HG02798 (cell line): ENCODE measurements at regions not wholly inside any gene's neighbourhood (a gene's known extent, or its start where the extent isn't known, plus 50 kb on each side); places are given as distances from the start of the nearest gene placed in this dataset.
"Not testable (repeated sequence)": the region's sequence is repeated elsewhere in the genome, so short reads cannot be mapped to it uniquely, and the experiment has no call there.

Experiments
- ATAC-seq: cut with Tn5 transposase; IDR thresholded peaks from one replicate; pipeline ENCODE4 v1.9.1; 2021; ENCODE audit warnings: mild to moderate bottlenecking; ENCODE audit not compliant: unreplicated experiment, poor library complexity

GRCh38 chr4:28226962-28227361, 1366.3 kb downstream of the STIM2 start:
- no peak for ATAC-seq

GRCh38 chr4:28227764-28228163, 1367.1 kb downstream of the STIM2 start:
- ATAC-seq, result no peak

- no peak for ATAC-seq
Measured at GRCh38 chr4:28228561-28229491, 1368.2 kb downstream of the STIM2 start.

GRCh38 chr4:28232376-28232775, 1371.7 kb downstream of the STIM2 start:
- no peak for ATAC-seq

GRCh38 chr4:28232951-28233350, 1372.3 kb downstream of the STIM2 start:
- ATAC-seq, result no peak

- no peak for ATAC-seq
Measured at GRCh38 chr4:28233724-28234123, 1373.1 kb downstream of the STIM2 start.

GRCh38 chr4:28238876-28239275, 1378.2 kb downstream of the STIM2 start:
- ATAC-seq, result no peak

- ATAC-seq, result no peak
Measured at GRCh38 chr4:28241021-28241420, 1380.4 kb downstream of the STIM2 start.

GRCh38 chr4:28247805-28248204, 1387.2 kb downstream of the STIM2 start:
- no peak for ATAC-seq

GRCh38 chr4:28248269-28248668, 1387.6 kb downstream of the STIM2 start:
- no peak for ATAC-seq

GRCh38 chr4:28250646-28251045, 1390.0 kb downstream of the STIM2 start:
- ATAC-seq, result no peak

- no peak for ATAC-seq
Measured at GRCh38 chr4:28251831-28252230, 1391.2 kb downstream of the STIM2 start.

- ATAC-seq, result no peak
Measured at GRCh38 chr4:28254003-28254402, 1393.4 kb downstream of the STIM2 start.

GRCh38 chr4:28256295-28256694, 1395.7 kb downstream of the STIM2 start:
- no peak for ATAC-seq

- no peak for ATAC-seq
Measured at GRCh38 chr4:28259951-28260350, 1399.3 kb downstream of the STIM2 start.

GRCh38 chr4:28267166-28267565, 1406.5 kb downstream of the STIM2 start:
- ATAC-seq, result no peak

- ATAC-seq, result no peak
Measured at GRCh38 chr4:28269426-28269825, 1408.8 kb downstream of the STIM2 start.

- ATAC-seq, result no peak
Measured at GRCh38 chr4:28277931-28278330, 1417.3 kb downstream of the STIM2 start.

- ATAC-seq, result no peak
Measured at GRCh38 chr4:28278676-28279075, 1418.0 kb downstream of the STIM2 start.

GRCh38 chr4:28279249-28279648, 1418.6 kb downstream of the STIM2 start:
- ATAC-seq, result no peak

- ATAC-seq, result not testable (repeated sequence)
Measured at GRCh38 chr4:28286266-28286665, 1425.6 kb downstream of the STIM2 start.

GRCh38 chr4:28287831-28288233, 1427.2 kb downstream of the STIM2 start:
- ATAC-seq, result no peak
